ENCODE measurements at regions not wholly inside any gene's neighbourhood (a gene's known extent, or its start where the extent isn't known, plus 50 kb on each side); places are given as distances from the start of the nearest gene placed in this dataset.
A peak's percentile ranks its signal among the peaks of the same experiment; 100 is the strongest.

GRCh38 chr3:101950985-101951733 lies 101.8 kb downstream of the NFKBIZ start:
- ATAC-seq (ENCODE audit: low FRiP score) (no peak), DNase-seq (ENCODE audit: low spot score) (no peak)
- no peak for TF ChIP-seq CTCF (IDR thresholded peaks at IDR 0.05)

- TF ChIP-seq CTCF (IDR thresholded peaks at IDR 0.05), result no peak
- no peak for ATAC-seq (ENCODE audit: low FRiP score)
- DNase-seq (ENCODE audit: low spot score), result no peak
Measured at GRCh38 chr3:101954361-101954760, 105.0 kb downstream of the NFKBIZ start.

GRCh38 chr3:101954936-101955335 lies 105.6 kb downstream of the NFKBIZ start:
- DNase-seq (ENCODE audit: low spot score) (no peak), ATAC-seq (ENCODE audit: low FRiP score) (no peak)
- TF ChIP-seq CTCF (IDR thresholded peaks at IDR 0.05), result no peak

- no peak for DNase-seq (ENCODE audit: low spot score)
- ATAC-seq (ENCODE audit: low FRiP score), result peak; percentile 64
- TF ChIP-seq CTCF (IDR thresholded peaks at IDR 0.05), result no peak
Measured at GRCh38 chr3:101962055-101962454, 112.7 kb downstream of the NFKBIZ start.

GRCh38 chr3:101963902-101964362 lies 114.6 kb downstream of the NFKBIZ start:
- no peak for TF ChIP-seq CTCF (IDR thresholded peaks at IDR 0.05)
- DNase-seq (ENCODE audit: low spot score) (no peak), ATAC-seq (ENCODE audit: low FRiP score) (peak; percentile 80)

GRCh38 chr3:101964861-101965260 lies 115.5 kb downstream of the NFKBIZ start:
- no peak for DNase-seq (ENCODE audit: low spot score)
- peak; percentile 53 for ATAC-seq (ENCODE audit: low FRiP score)
- TF ChIP-seq CTCF (IDR thresholded peaks at IDR 0.05), result no peak

- DNase-seq (ENCODE audit: low spot score) (no peak), ATAC-seq (ENCODE audit: low FRiP score) (no peak)
- no peak for TF ChIP-seq CTCF (IDR thresholded peaks at IDR 0.05)
Measured at GRCh38 chr3:101966226-101966625, 116.9 kb downstream of the NFKBIZ start.
